ENCODE measurements at regions not wholly inside any gene's neighbourhood (a gene's known extent, or its start where the extent isn't known, plus 50 kb on each side); places are given as distances from the start of the nearest gene placed in this dataset.
"Not testable (repeated sequence)": the region's sequence is repeated elsewhere in the genome, so short reads cannot be mapped to it uniquely, and the experiment has no call there.

DNA sequence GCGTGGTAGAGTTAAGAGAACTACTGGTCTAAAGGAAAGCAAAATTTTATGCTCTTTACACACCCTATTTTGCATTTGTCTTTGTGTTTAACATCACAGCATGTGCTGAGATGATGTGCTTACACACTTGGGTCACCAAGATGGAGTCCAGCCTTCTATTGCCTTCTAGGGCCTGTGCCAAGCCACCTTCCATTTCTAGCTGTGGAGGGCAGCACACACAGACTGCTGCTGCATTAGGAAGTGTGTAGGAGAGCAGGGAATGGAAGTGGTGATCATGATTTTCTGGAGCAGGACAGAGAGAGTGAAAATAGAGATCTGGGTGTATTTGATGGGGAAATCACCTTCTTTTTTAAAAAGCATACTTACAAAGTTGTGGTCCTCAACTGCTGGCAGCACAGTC is 191.6 kb downstream of the SOX4 start:
- H3K27ac ChIP-seq = no peak overlapping the region
- CTCF ChIA-PET = no interaction called here
- TF ChIP-seq, protein P1, sequence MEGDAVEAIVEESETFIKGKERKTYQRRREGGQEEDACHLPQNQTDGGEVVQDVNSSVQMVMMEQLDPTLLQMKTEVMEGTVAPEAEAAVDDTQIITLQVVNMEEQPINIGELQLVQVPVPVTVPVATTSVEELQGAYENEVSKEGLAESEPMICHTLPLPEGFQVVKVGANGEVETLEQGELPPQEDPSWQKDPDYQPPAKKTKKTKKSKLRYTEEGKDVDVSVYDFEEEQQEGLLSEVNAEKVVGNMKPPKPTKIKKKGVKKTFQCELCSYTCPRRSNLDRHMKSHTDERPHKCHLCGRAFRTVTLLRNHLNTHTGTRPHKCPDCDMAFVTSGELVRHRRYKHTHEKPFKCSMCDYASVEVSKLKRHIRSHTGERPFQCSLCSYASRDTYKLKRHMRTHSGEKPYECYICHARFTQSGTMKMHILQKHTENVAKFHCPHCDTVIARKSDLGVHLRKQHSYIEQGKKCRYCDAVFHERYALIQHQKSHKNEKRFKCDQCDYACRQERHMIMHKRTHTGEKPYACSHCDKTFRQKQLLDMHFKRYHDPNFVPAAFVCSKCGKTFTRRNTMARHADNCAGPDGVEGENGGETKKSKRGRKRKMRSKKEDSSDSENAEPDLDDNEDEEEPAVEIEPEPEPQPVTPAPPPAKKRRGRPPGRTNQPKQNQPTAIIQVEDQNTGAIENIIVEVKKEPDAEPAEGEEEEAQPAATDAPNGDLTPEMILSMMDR (conservative IDR thresholded peaks at IDR 0.05; ENCODE audit: low read depth) = no peak
- POLR2A ChIA-PET (ENCODE audit: low non-redundant PET) = no interaction called here
- no peak for DNase-seq (ENCODE audit: low spot score)

DNA sequence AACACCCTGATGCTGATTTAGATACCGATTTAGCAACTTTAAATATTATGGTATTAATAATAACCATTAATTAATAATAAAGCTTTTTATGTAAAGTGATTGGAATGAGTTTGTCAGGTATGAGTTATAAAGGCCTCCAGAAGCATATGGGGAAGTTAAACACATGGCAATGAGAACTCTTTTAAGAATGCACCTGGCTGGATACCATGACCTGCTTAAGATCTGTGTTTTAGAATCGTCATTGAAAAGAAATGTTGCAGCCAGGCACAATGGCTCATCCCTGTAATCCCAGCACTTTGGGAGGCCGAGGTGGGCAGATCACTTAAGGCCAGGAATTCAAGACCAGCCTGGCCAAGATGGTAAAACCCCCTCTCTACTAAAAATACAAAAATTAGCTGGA is 197.5 kb downstream of the SOX4 start:
- POLR2A ChIA-PET (ENCODE audit: low non-redundant PET) = no interaction called here
- no peak overlapping the region for H3K27ac ChIP-seq
- TF ChIP-seq, protein P1 (conservative IDR thresholded peaks at IDR 0.05; ENCODE audit: low read depth) = no peak
- no peak for DNase-seq (ENCODE audit: low spot score)
- CTCF ChIA-PET = interaction anchor here (0.7 kb wide), 1 partner anchor 889 kb away, joined by 4 read pairs; no protein-coding TSS in a partner anchor

- TF ChIP-seq, protein P1 (conservative IDR thresholded peaks at IDR 0.05; ENCODE audit: low read depth) = no peak
- H3K27ac ChIP-seq = no peak overlapping the region
These were observed 198.0 kb downstream of the SOX4 start for GRCh38 chr6:21791581-21791980.

GRCh38 chr6:21792177-21792576 is 198.6 kb downstream of the SOX4 start:
- no peak overlapping the region for H3K27ac ChIP-seq
- no peak for DNase-seq (ENCODE audit: low spot score)
- CTCF ChIA-PET = interaction anchor here (0.6 to 0.7 kb wide), 2 partner anchors 20 to 101 kb away, joined by 3 to 4 read pairs; no protein-coding TSS in a partner anchor
- TF ChIP-seq, protein P1 (conservative IDR thresholded peaks at IDR 0.05; ENCODE audit: low read depth) = no peak
- POLR2A ChIA-PET (ENCODE audit: low non-redundant PET) = no interaction called here

More at GRCh38 chr6:21791581-21791980, 198.0 kb downstream of the SOX4 start:
- POLR2A ChIA-PET (ENCODE audit: low non-redundant PET) = no interaction called here
- CTCF ChIA-PET = no interaction called here
- no peak for DNase-seq (ENCODE audit: low spot score)

GRCh38 chr6:21796979-21797378 is 203.4 kb downstream of the SOX4 start:
- H3K27ac ChIP-seq; POLR2A ChIA-PET (ENCODE audit: low non-redundant PET); CTCF ChIA-PET; DNase-seq (ENCODE audit: low spot score): not testable (repeated sequence)

- H3K27ac ChIP-seq = no peak overlapping the region
- POLR2A ChIA-PET (ENCODE audit: low non-redundant PET) = no interaction called here
- TF ChIP-seq, protein P1 (conservative IDR thresholded peaks at IDR 0.05; ENCODE audit: low read depth) = no peak
- no peak for DNase-seq (ENCODE audit: low spot score)
- CTCF ChIA-PET = no interaction called here
These were observed 204.9 kb downstream of the SOX4 start for GRCh38 chr6:21798468-21798867.

- TF ChIP-seq, protein P1 (conservative IDR thresholded peaks at IDR 0.05; ENCODE audit: low read depth) = no peak
- ChIA-PET POLR2A (ENCODE audit: low non-redundant PET) (no interaction called here), CTCF (no interaction called here)
- H3K27ac ChIP-seq = no peak overlapping the region
- DNase-seq (ENCODE audit: low spot score) = no peak
These were observed 206.8 kb downstream of the SOX4 start for GRCh38 chr6:21800330-21800729.

Data from RWPE1 (cell line).